Sigmoid colon (tissue), 6 donors: ENCODE measurements at regions not wholly inside any gene's neighbourhood (a gene's known extent, or its start where the extent isn't known, plus 50 kb on each side); places are given as distances from the start of the nearest gene placed in this dataset.
"Not testable (repeated sequence)": the region's sequence is repeated elsewhere in the genome, so short reads cannot be mapped to it uniquely, and the experiment has no call there.

ENCODE experiments used
- DNase-seq: peaks from one replicate; pipeline ENCODE4 v3.0.0-alpha.2; 2019
- H3K27ac ChIP-seq, 4 donors: fragments of 200-600 bp; sonication (generic); one replicate each; pipeline ENCODE4 v1.5.1; 2016 to 2019; ENCODE audit warnings: mild to moderate bottlenecking in 1 of 4
- H3K27me3 ChIP-seq, 3 donors: fragments of 200-600 bp; sonication (generic); one replicate each; pipeline ENCODE4 v1.5.1; 2019; ENCODE audit warnings: mild to moderate bottlenecking in 1 of 3
- H3K36me3 ChIP-seq, 4 donors: fragments of 200-600 bp; sonication (generic); one replicate each; pipeline ENCODE4 v1.5.1; 2016 to 2019
- H3K4me1 ChIP-seq, 4 donors: fragments of 200-600 bp; sonication (generic); one replicate each; pipeline ENCODE4 v1.5.1; 2017 to 2019
- H3K4me3 ChIP-seq, 4 donors: fragments of 200-600 bp; sonication (generic); one replicate each; pipeline ENCODE4 v1.5.1; 2017 to 2019; ENCODE audit warnings: mild to moderate bottlenecking in 2 of 4, moderate library complexity in 1 of 4
- H3K9me3 ChIP-seq, 4 donors: fragments of 200-600 bp in 3 of 4; sonication (generic) in 3 of 4; one replicate each; pipeline versions ENCODE4 v1.5.1 to v1.6.1; 2013 to 2019
- EP300 ChIP-seq, 4 donors: sonication (generic); formaldehyde crosslinking; IDR thresholded peaks; one replicate each; pipeline ENCODE4 v1.6.1; 2017; ENCODE audit warnings: antibody characterized with exemption in 4 of 4
- POLR2A ChIP-seq, 2 donors: fragments of 450-650 bp; IDR thresholded peaks; one replicate each; pipeline ENCODE4 v1.6.1; 2016; ENCODE audit warnings: antibody characterized with exemption in 2 of 2, mild to moderate bottlenecking in 2 of 2, moderate library complexity in 2 of 2
- POLR2AphosphoS5 ChIP-seq, 4 donors: sonication (generic); formaldehyde crosslinking; IDR thresholded peaks; one replicate each; pipeline ENCODE4 v1.6.1; 2017; ENCODE audit warnings: antibody characterized with exemption in 4 of 4
- WGBS, 2 donors: extraction: QIAGEN DNeasy Blood & Tissue Kit; methylation state at CpG; one replicate each; pipeline ENCODE4 v1.1.7; 2013; 5-methylcytosine and 5-hydroxymethylcytosine counted together
- intact Hi-C: fragments of 100-400 bp; cut with DNase I; formaldehyde crosslinking; loops from one replicate; pipeline ENCODE4 v1.15.1; 2023
- TF ChIP-seq, protein P1 (sequence below), 4 experiments: fragments of 450-650 bp in 3 of 4; fragments of 200-600 bp in 1 of 4; IDR thresholded peaks; one replicate each; pipeline ENCODE4 v1.5.1; 2016 to 2019; ENCODE audit warnings: antibody characterized with exemption in 4 of 4, mild to moderate bottlenecking in 3 of 4, moderate library complexity in 2 of 4
- donor health status: healthy with polysubstance abuse.
- donor health status: healthy.

DNA sequence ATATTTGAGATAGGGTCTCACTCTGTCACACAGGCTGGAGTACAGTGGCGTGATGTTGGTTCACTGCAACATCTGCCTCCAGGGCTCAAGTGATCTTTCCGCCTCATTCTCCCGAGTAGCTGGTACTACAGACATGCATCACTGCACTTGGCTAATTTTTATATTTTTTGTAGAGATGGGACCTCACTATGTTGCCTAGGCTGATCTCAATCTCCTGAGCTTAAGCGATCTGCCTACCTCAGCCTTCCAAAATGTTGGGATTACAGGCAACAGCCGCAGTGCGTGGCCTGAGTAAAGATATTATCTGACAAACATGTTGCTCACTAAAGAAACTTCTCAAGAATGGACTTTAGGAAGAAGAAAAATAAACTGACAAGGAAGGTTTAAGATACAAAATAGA, 125.4 kb upstream of the ABCC4 start:
- no peak overlapping the region for H3K27ac ChIP-seq
- intact Hi-C loops: no loop called here
- H3K4me3 ChIP-seq: no peak overlapping the region
- H3K4me1 ChIP-seq: no peaks in the 10 kb centered on the region
- no peaks in the 10 kb centered on the region for H3K36me3 ChIP-seq
- DNase-seq: no peak
- H3K27me3 ChIP-seq: no peaks in the 10 kb centered on the region
- no peaks in the 10 kb centered on the region for H3K9me3 ChIP-seq
- TF ChIP-seq POLR2AphosphoS5 (IDR thresholded peaks at IDR 0.05) (no peak), EP300 (IDR thresholded peaks at IDR 0.05) (no peak), POLR2A (IDR thresholded peaks at IDR 0.05) (no peak)
- TF ChIP-seq, protein P1, sequence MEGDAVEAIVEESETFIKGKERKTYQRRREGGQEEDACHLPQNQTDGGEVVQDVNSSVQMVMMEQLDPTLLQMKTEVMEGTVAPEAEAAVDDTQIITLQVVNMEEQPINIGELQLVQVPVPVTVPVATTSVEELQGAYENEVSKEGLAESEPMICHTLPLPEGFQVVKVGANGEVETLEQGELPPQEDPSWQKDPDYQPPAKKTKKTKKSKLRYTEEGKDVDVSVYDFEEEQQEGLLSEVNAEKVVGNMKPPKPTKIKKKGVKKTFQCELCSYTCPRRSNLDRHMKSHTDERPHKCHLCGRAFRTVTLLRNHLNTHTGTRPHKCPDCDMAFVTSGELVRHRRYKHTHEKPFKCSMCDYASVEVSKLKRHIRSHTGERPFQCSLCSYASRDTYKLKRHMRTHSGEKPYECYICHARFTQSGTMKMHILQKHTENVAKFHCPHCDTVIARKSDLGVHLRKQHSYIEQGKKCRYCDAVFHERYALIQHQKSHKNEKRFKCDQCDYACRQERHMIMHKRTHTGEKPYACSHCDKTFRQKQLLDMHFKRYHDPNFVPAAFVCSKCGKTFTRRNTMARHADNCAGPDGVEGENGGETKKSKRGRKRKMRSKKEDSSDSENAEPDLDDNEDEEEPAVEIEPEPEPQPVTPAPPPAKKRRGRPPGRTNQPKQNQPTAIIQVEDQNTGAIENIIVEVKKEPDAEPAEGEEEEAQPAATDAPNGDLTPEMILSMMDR (IDR thresholded peaks at IDR 0.05): no peak
- WGBS, 2 donors: 96 to 97% methylated on average over 6 of the region's 6 CpGs

- H3K9me3 ChIP-seq, intact Hi-C loops, H3K27me3 ChIP-seq, H3K4me3 ChIP-seq, H3K36me3 ChIP-seq, DNase-seq, H3K27ac ChIP-seq, H3K4me1 ChIP-seq: not testable (repeated sequence)
- 60 to 65% methylated on average over 6 of the region's 6 CpGs for WGBS, 2 donors
Observed at GRCh38 chr13:95430525-95430924, 122.0 kb upstream of the CLDN10 start.

- DNase-seq: no peak
- no peaks in the 10 kb centered on the region for H3K27me3 ChIP-seq
- H3K27ac ChIP-seq: no peak overlapping the region
- no peak overlapping the region for H3K4me3 ChIP-seq
- no peaks in the 10 kb centered on the region for H3K36me3 ChIP-seq
- TF ChIP-seq EP300 (IDR thresholded peaks at IDR 0.05) (no peak), POLR2AphosphoS5 (IDR thresholded peaks at IDR 0.05) (no peak), POLR2A (IDR thresholded peaks at IDR 0.05) (no peak)
- TF ChIP-seq, protein P1 (IDR thresholded peaks at IDR 0.05): no peak
- H3K4me1 ChIP-seq: no peaks in the 10 kb centered on the region
- intact Hi-C loops: no loop called here
- H3K9me3 ChIP-seq: no peaks in the 10 kb centered on the region
- 82 to 95% methylated on average over 4 of the region's 4 CpGs for WGBS, 2 donors
Observed at GRCh38 chr13:95432141-95432540, 120.4 kb upstream of the CLDN10 start.

GRCh38 chr13:95433537-95433936, 119.0 kb upstream of the CLDN10 start:
- Histone ChIP-seq H3K9me3 (no peaks in the 10 kb centered on the region), H3K27me3 (no peaks in the 10 kb centered on the region), H3K4me3 (no peak overlapping the region), H3K27ac (no peak overlapping the region), H3K36me3 (no peaks in the 10 kb centered on the region), H3K4me1 (no peaks in the 10 kb centered on the region)
- no peak for DNase-seq
- no peak for TF ChIP-seq EP300 (IDR thresholded peaks at IDR 0.05)
- no peak for TF ChIP-seq POLR2A (IDR thresholded peaks at IDR 0.05)
- TF ChIP-seq, protein P1 (IDR thresholded peaks at IDR 0.05): no peak
- TF ChIP-seq POLR2AphosphoS5 (IDR thresholded peaks at IDR 0.05): no peak
- 95% methylated on average over 21 of the region's 21 CpGs for WGBS, 2 donors
- intact Hi-C loops: no loop called here

DNA sequence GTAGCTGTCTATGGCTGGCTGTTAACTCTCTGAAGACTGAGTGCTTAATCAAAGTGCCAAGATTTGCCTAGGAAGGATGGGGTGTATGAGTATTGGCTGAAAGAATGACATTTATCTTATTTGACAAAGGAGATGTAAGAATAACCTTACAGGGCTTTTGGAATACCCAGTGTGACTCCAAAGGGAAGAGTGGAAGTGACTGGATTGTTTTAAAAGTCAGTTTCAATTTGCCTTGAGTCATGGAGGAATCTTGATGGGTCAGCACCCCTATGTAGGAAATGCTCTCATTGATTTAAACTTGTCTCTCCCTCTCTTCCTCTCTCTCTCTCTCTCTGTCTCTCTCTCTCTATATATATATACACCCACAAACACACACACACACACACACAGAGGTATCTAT, 118.4 kb upstream of the CLDN10 start:
- DNase-seq: no peak
- TF ChIP-seq, protein P1 (IDR thresholded peaks at IDR 0.05): no peak
- TF ChIP-seq EP300 (IDR thresholded peaks at IDR 0.05): no peak
- intact Hi-C loops: no loop called here
- no peaks in the 10 kb centered on the region for H3K36me3 ChIP-seq
- H3K27ac ChIP-seq: no peak overlapping the region
- no peaks in the 10 kb centered on the region for H3K4me1 ChIP-seq
- no peaks in the 10 kb centered on the region for H3K9me3 ChIP-seq
- H3K27me3 ChIP-seq: no peaks in the 10 kb centered on the region
- no peak overlapping the region for H3K4me3 ChIP-seq
